ENCODE measurements at regions not wholly inside any gene's neighbourhood (a gene's known extent, or its start where the extent isn't known, plus 50 kb on each side); places are given as distances from the start of the nearest gene placed in this dataset.

- peaks cover 0 to 14% (median 0%) of the 10 kb centered on the region in 5 donors for H3K4me1 ChIP-seq (ENCODE audit: control insufficient read depth in 5 of 5, insufficient read depth in 5 of 5, low read length in 5 of 5)
- TF ChIP-seq, protein P1, sequence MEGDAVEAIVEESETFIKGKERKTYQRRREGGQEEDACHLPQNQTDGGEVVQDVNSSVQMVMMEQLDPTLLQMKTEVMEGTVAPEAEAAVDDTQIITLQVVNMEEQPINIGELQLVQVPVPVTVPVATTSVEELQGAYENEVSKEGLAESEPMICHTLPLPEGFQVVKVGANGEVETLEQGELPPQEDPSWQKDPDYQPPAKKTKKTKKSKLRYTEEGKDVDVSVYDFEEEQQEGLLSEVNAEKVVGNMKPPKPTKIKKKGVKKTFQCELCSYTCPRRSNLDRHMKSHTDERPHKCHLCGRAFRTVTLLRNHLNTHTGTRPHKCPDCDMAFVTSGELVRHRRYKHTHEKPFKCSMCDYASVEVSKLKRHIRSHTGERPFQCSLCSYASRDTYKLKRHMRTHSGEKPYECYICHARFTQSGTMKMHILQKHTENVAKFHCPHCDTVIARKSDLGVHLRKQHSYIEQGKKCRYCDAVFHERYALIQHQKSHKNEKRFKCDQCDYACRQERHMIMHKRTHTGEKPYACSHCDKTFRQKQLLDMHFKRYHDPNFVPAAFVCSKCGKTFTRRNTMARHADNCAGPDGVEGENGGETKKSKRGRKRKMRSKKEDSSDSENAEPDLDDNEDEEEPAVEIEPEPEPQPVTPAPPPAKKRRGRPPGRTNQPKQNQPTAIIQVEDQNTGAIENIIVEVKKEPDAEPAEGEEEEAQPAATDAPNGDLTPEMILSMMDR (IDR thresholded peaks at IDR 0.05; ENCODE audit: control extremely low read depth, extremely low read depth) = no peak
- no peak overlapping the region for H3K4me3 ChIP-seq
- no peaks in the 10 kb centered on the region for H3K9me3 ChIP-seq (ENCODE audit: control insufficient read depth in 4 of 4, insufficient read depth in 3 of 4, low read length in 3 of 4)
- H3K36me3 ChIP-seq (ENCODE audit: control insufficient read depth in 4 of 4, insufficient read depth in 4 of 4, low read length in 4 of 4) = no peaks in the 10 kb centered on the region
- H3K27ac ChIP-seq (ENCODE audit: low read depth in 1 of 2, low read length in 1 of 2) = no peak overlapping the region
- 83 to 86% methylated on average over 2 of the region's 2 CpGs for WGBS, 2 donors
- ATAC-seq (ENCODE audit: insufficient read depth, low FRiP score) (no peak), DNase-seq (no peak)
- H3K9ac ChIP-seq (ENCODE audit: insufficient read depth in 1 of 2, low read length in 2 of 2) = no peak overlapping the region
- no peaks in the 10 kb centered on the region for H3K27me3 ChIP-seq (ENCODE audit: control insufficient read depth in 3 of 3, insufficient read depth in 3 of 3, low read length in 2 of 3)
Observed at GRCh38 chr2:220279372-220279771, 651.9 kb downstream of the SLC4A3 start.

DNA sequence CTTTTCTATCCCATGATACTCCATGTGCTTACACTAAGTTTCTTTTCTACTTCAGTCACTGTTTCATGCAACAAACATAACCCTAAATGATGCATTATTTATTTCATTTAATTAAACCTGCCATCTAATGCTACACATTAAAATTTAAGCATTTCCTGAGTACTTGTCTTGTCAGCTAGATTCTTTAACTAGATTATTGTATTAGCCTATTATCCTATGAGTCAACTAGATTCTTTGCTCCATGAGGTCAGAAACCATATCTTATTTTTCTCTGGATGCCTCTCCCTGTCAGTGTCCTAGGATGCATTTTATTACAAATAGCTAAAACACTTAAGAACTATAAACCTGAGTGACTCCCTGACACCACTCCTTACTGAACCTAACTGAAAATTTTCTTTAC lies 652.4 kb downstream of the SLC4A3 start:
- TF ChIP-seq, protein P1 (IDR thresholded peaks at IDR 0.05; ENCODE audit: control extremely low read depth, extremely low read depth) = no peak
- Histone ChIP-seq H3K4me1 (ENCODE audit: control insufficient read depth in 5 of 5, insufficient read depth in 5 of 5, low read length in 5 of 5) (peaks cover 0 to 14% (median 0%) of the 10 kb centered on the region in 5 donors), H3K27ac (ENCODE audit: low read depth in 1 of 2, low read length in 1 of 2) (no peak overlapping the region), H3K36me3 (ENCODE audit: control insufficient read depth in 4 of 4, insufficient read depth in 4 of 4, low read length in 4 of 4) (no peaks in the 10 kb centered on the region), H3K9ac (ENCODE audit: insufficient read depth in 1 of 2, low read length in 2 of 2) (no peak overlapping the region), H3K27me3 (ENCODE audit: control insufficient read depth in 3 of 3, insufficient read depth in 3 of 3, low read length in 2 of 3) (no peaks in the 10 kb centered on the region), H3K4me3 (no peak overlapping the region), H3K9me3 (ENCODE audit: control insufficient read depth in 4 of 4, insufficient read depth in 3 of 4, low read length in 3 of 4) (no peaks in the 10 kb centered on the region)
- ATAC-seq (ENCODE audit: insufficient read depth, low FRiP score) (no peak), DNase-seq (no peak)

DNA sequence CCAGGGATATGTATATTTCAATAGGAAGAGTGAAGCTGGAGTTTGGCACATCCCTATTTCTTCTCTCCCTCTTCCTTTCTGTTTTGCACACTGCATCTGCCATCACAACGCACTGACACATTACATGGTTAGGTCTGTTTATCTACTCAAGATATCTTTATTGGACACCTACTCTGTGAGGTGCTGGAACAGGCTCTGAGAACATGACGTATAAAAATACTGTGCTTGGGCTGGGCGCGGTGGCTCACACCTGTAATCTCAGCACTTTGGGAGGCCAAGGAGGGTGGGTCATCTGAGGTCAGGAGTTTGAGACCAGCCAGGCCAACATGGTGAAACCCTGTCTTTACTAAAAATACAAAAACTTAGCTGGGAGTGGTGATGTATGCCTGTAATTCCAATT lies 653.3 kb downstream of the SLC4A3 start:
- TF ChIP-seq, protein P1 (IDR thresholded peaks at IDR 0.05; ENCODE audit: control extremely low read depth, extremely low read depth) = no peak
- Histone ChIP-seq H3K27me3 (ENCODE audit: control insufficient read depth in 3 of 3, insufficient read depth in 3 of 3, low read length in 2 of 3) (no peaks in the 10 kb centered on the region), H3K9ac (ENCODE audit: insufficient read depth in 1 of 2, low read length in 2 of 2) (no peak overlapping the region), H3K27ac (ENCODE audit: low read depth in 1 of 2, low read length in 1 of 2) (no peak overlapping the region), H3K9me3 (ENCODE audit: control insufficient read depth in 4 of 4, insufficient read depth in 3 of 4, low read length in 3 of 4) (no peaks in the 10 kb centered on the region), H3K36me3 (ENCODE audit: control insufficient read depth in 4 of 4, insufficient read depth in 4 of 4, low read length in 4 of 4) (no peaks in the 10 kb centered on the region), H3K4me3 (no peak overlapping the region), H3K4me1 (ENCODE audit: control insufficient read depth in 5 of 5, insufficient read depth in 5 of 5, low read length in 5 of 5) (peaks cover 0 to 14% (median 0%) of the 10 kb centered on the region in 5 donors)
- ATAC-seq (ENCODE audit: insufficient read depth, low FRiP score) (no peak), DNase-seq (no peak)
- 91 to 96% methylated on average over 4 of the region's 4 CpGs for WGBS, 2 donors

DNA sequence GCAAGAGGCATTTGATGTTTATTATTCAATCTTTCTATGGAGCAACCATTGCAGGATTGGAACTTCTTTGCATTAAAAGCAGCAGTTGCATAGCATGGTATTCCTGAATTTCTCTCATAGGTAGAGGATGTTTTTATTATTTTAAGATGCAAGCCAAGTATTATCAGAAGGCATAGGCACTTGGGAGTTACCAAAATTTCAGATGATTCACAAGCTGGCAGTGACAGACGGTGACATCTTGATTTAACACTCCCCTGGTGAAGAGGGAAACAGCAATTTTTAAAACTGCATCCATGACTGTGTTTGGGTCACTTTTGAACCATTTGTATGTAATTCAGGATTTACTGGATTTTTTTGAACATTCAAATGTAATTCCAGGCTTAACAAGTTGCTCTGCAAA lies 654.3 kb downstream of the SLC4A3 start:
- TF ChIP-seq, protein P1 (IDR thresholded peaks at IDR 0.05; ENCODE audit: control extremely low read depth, extremely low read depth) = no peak
- 72 to 92% methylated on average over 1 of the region's 1 CpG for WGBS, 2 donors
- H3K9ac ChIP-seq (ENCODE audit: insufficient read depth in 1 of 2, low read length in 2 of 2) = no peak overlapping the region

More for the DNA sequence above, 654.3 kb downstream of the SLC4A3 start:
- Histone ChIP-seq H3K9me3 (ENCODE audit: control insufficient read depth in 4 of 4, insufficient read depth in 3 of 4, low read length in 3 of 4) (no peaks in the 10 kb centered on the region), H3K27me3 (ENCODE audit: control insufficient read depth in 3 of 3, insufficient read depth in 3 of 3, low read length in 2 of 3) (no peaks in the 10 kb centered on the region), H3K27ac (ENCODE audit: low read depth in 1 of 2, low read length in 1 of 2) (no peak overlapping the region), H3K4me1 (ENCODE audit: control insufficient read depth in 5 of 5, insufficient read depth in 5 of 5, low read length in 5 of 5) (peaks cover 0 to 13% (median 0%) of the 10 kb centered on the region in 5 donors), H3K36me3 (ENCODE audit: control insufficient read depth in 4 of 4, insufficient read depth in 4 of 4, low read length in 4 of 4) (no peaks in the 10 kb centered on the region), H3K4me3 (no peak overlapping the region)
- no peak for DNase-seq
- no peak for ATAC-seq (ENCODE audit: insufficient read depth, low FRiP score)

All from lung (tissue), 11 donors.